H1 (cell line): ENCODE measurements at regions not wholly inside any gene's neighbourhood (a gene's known extent, or its start where the extent isn't known, plus 50 kb on each side); places are given as distances from the start of the nearest gene placed in this dataset.

Source experiments
- CTCF ChIA-PET: fragments of 300-600 bp; sonication (Branson Sonifier 250); formaldehyde crosslinking; loops from one replicate; lab custom pipeline; 2021; ENCODE audit not compliant: partially characterized antibody; lab: Charles Lee
- POLR2A ChIA-PET: fragments of 300-600 bp; sonication (Branson Sonifier 250); formaldehyde crosslinking; loops from one replicate; lab custom pipeline; 2021; ENCODE audit warnings: inconsistent platforms; ENCODE audit not compliant: partially characterized antibody; lab: Charles Lee
- DNase-seq, 2 experiments: peaks; one replicate each; pipeline versions ENCODE4 v3.0.0 to v3.0.0-alpha.2; 2010 to 2022; ENCODE audit warnings: low spot score in 2 of 2, low read depth in 1 of 2, mixed read lengths in 1 of 2
- FAIRE-seq: peaks from 2 replicates; lab custom pipeline; 2011; peaks lifted over from hg19 to GRCh38; lab: Jason Lieb, UNC
- H2AFZ ChIP-seq: 2 replicates; pipeline ENCODE4 v1.8.1; 2012; ENCODE audit warnings: low read length, inconsistent platforms
- H2AK5ac ChIP-seq: 2 replicates; pipeline ENCODE4 v1.6.1; 2013; ENCODE audit warnings: low read depth, low read length
- H2BK120ac ChIP-seq: replicated peaks from 2 replicates; pipeline ENCODE3; 2013; ENCODE audit warnings: low read depth, low read length, inconsistent platforms
- H2BK12ac ChIP-seq: 2 replicates; pipeline ENCODE4 v1.6.1; 2013; ENCODE audit warnings: low read depth, low read length
- H2BK15ac ChIP-seq: 2 replicates; pipeline ENCODE4 v1.6.1; 2013; ENCODE audit warnings: low read length
- H2BK20ac ChIP-seq: 2 replicates; pipeline ENCODE4 v1.6.1; 2013; ENCODE audit warnings: low read length
- H2BK5ac ChIP-seq: 2 replicates; pipeline ENCODE4 v1.6.1; 2013; ENCODE audit warnings: low read depth, low read length
- H3K14ac ChIP-seq: 2 replicates; pipeline ENCODE4 v1.6.1; 2013; ENCODE audit warnings: inconsistent platforms; ENCODE audit not compliant: insufficient read length
- H3K18ac ChIP-seq: 2 replicates; pipeline ENCODE4 v1.6.1; 2013; ENCODE audit warnings: low read length; ENCODE audit errors: extremely low read depth
- H3K23ac ChIP-seq: 2 replicates; pipeline ENCODE4 v1.6.1; 2013; ENCODE audit warnings: inconsistent platforms; ENCODE audit not compliant: insufficient read length
- H3K23me2 ChIP-seq: 2 replicates; pipeline ENCODE4 v1.6.1; 2013; ENCODE audit warnings: low read depth, low read length
- H3K27ac ChIP-seq: 2 replicates; pipeline ENCODE4 v1.6.1; 2011; ENCODE audit warnings: low read depth, low read length, inconsistent platforms
- H3K27me3 ChIP-seq, 4 experiments: replicated peaks in 1 of 4; 1 replicate in 1 of 4; 2 replicates in 3 of 4; pipeline versions ENCODE4 v1.6.1 to v1.8.1; 2011 to 2013; ENCODE audit warnings: low read length in 3 of 4, mild to moderate bottlenecking in 3 of 4, inconsistent platforms in 2 of 4, mixed read lengths in 2 of 4, moderate library complexity in 1 of 4; ENCODE audit not compliant: control insufficient read depth in 3 of 4, insufficient read depth in 3 of 4; ENCODE audit errors: extremely low read depth in 1 of 4
- H3K36me3 ChIP-seq, 4 experiments: 2 replicates each; pipeline versions ENCODE4 v1.6.1 to v1.8.1; 2011 to 2013; ENCODE audit warnings: mild to moderate bottlenecking in 4 of 4, low read length in 3 of 4, moderate library complexity in 2 of 4, control low read depth in 1 of 4, inconsistent platforms in 1 of 4; ENCODE audit not compliant: insufficient read depth in 4 of 4, control insufficient read depth in 2 of 4
- H3K4ac ChIP-seq: replicated peaks from 2 replicates; pipeline ENCODE3; 2013; ENCODE audit warnings: low read length, low read depth, mixed read lengths, inconsistent platforms; ENCODE audit not compliant: insufficient read length
- H3K4me1 ChIP-seq, 4 experiments: replicated peaks in 1 of 4; 1 replicate in 1 of 4; 2 replicates in 3 of 4; pipeline versions ENCODE4 v1.6.1 to v1.8.1; 2011 to 2013; ENCODE audit warnings: low read length in 3 of 4, inconsistent platforms in 2 of 4, mixed read lengths in 1 of 4; ENCODE audit not compliant: insufficient read depth in 4 of 4, control insufficient read depth in 3 of 4
- H3K4me2 ChIP-seq, 2 experiments: 2 replicates each; pipeline versions ENCODE4 v1.6.1 to v1.8.1; 2011 to 2013; ENCODE audit warnings: low read depth in 2 of 2, low read length in 2 of 2, control low read depth in 1 of 2, inconsistent platforms in 1 of 2, mild to moderate bottlenecking in 1 of 2; ENCODE audit not compliant: insufficient read depth in 1 of 2
- H3K4me3 ChIP-seq, 4 experiments: fragments of 200-600, 300-600 bp in 1 of 4; sonication (generic), shearing (Covaris generic), sonication (Bioruptor Twin) in 1 of 4; 2 replicates each; pipeline versions ENCODE4 v1.5.1 to v1.8.1; 2011 to 2016; ENCODE audit warnings: low read length in 4 of 4, low read depth in 3 of 4, control low read depth in 2 of 4, inconsistent platforms in 2 of 4, mild to moderate bottlenecking in 2 of 4, mixed read lengths in 1 of 4, moderate library complexity in 1 of 4; ENCODE audit not compliant: insufficient read depth in 2 of 4; ENCODE audit errors: extremely low read depth in 1 of 4
- H3K56ac ChIP-seq: replicated peaks from 2 replicates; pipeline ENCODE3; 2013; ENCODE audit warnings: low read depth, mild to moderate bottlenecking, mixed read lengths, low read length, inconsistent platforms; ENCODE audit not compliant: insufficient read length
- H3K79me1 ChIP-seq: 2 replicates; pipeline ENCODE4 v1.6.1; 2013; ENCODE audit warnings: low read depth, low read length, control low read depth
- H3K79me2 ChIP-seq, 2 experiments: 2 replicates each; pipeline versions ENCODE4 v1.6.1 to v1.8.1; 2012 to 2013; ENCODE audit warnings: low read length in 2 of 2, mild to moderate bottlenecking in 2 of 2, inconsistent platforms in 1 of 2; ENCODE audit not compliant: insufficient read depth in 2 of 2, control insufficient read depth in 1 of 2
- H3K9ac ChIP-seq, 4 experiments: replicated peaks in 1 of 4; 1 replicate in 1 of 4; 2 replicates in 3 of 4; pipeline versions ENCODE4 v1.6.1 to v1.8.1; 2011 to 2013; ENCODE audit warnings: low read depth in 3 of 4, low read length in 3 of 4, control low read depth in 2 of 4, mild to moderate bottlenecking in 2 of 4, moderate library complexity in 2 of 4, inconsistent platforms in 1 of 4; ENCODE audit errors: extremely low read depth in 1 of 4
- H3K9me3 ChIP-seq, 2 experiments: 2 replicates each; pipeline versions ENCODE4 v1.6.1 to v1.8.1; 2012 to 2013; ENCODE audit warnings: mild to moderate bottlenecking in 2 of 2, moderate library complexity in 2 of 2, control low read depth in 1 of 2, inconsistent platforms in 1 of 2, low read depth in 1 of 2, low read length in 1 of 2, mixed read lengths in 1 of 2; ENCODE audit not compliant: insufficient read depth in 2 of 2
- H4K20me1 ChIP-seq, 2 experiments: replicated peaks in 1 of 2; 2 replicates each; pipeline versions ENCODE3 to v1.8.1; 2011 to 2013; ENCODE audit warnings: inconsistent platforms in 2 of 2, low read length in 2 of 2, mild to moderate bottlenecking in 1 of 2; ENCODE audit not compliant: insufficient read depth in 2 of 2, control insufficient read depth in 1 of 2
- H4K5ac ChIP-seq: 2 replicates; pipeline ENCODE4 v1.6.1; 2013; ENCODE audit warnings: low read length, low read depth, mixed read lengths, inconsistent platforms; ENCODE audit not compliant: insufficient read length
- H4K8ac ChIP-seq: 2 replicates; pipeline ENCODE4 v1.8.0; 2013; ENCODE audit warnings: mild to moderate bottlenecking, moderate library complexity, low read length, inconsistent platforms; ENCODE audit not compliant: insufficient read depth; ENCODE audit errors: extremely low read depth
- H4K91ac ChIP-seq: replicated peaks from 2 replicates; pipeline ENCODE3; 2013; ENCODE audit warnings: low read length, mixed read lengths, inconsistent platforms; ENCODE audit not compliant: insufficient read length
- CTCF ChIP-seq, 3 experiments: IDR thresholded peaks; 1 replicate in 2 of 3; 2 replicates in 1 of 3; pipeline versions ENCODE4 v1.5.1 to v1.6.1; 2011; ENCODE audit warnings: low read length in 3 of 3, mild to moderate bottlenecking in 3 of 3, inconsistent platforms in 2 of 3, low read depth in 1 of 3, moderate library complexity in 1 of 3; ENCODE audit not compliant: insufficient read depth in 1 of 3; ENCODE audit errors: control extremely low read depth in 1 of 3
- WGBS, 2 experiments: shearing (Covaris generic) in 1 of 2; methylation state at CpG; one replicate each; pipeline versions ENCODE4 v1.1.6 to v1.1.7; 2013 to 2015; ENCODE audit warnings: low lambda C conversion rate in 2 of 2, mixed read lengths in 2 of 2, inconsistent platforms in 1 of 2, low coverage in 1 of 2, missing lambda C conversion rate in 1 of 2; ENCODE audit not compliant: insufficient replicate concordance in 2 of 2, insufficient coverage in 1 of 2, insufficient read length in 1 of 2; ENCODE audit errors: extremely low coverage in 1 of 2, missing lambda C conversion rate in 1 of 2; 5-methylcytosine and 5-hydroxymethylcytosine counted together

GRCh38 chr4:180828455-180829018, 1414.7 kb upstream of the TENM3 start:
- FAIRE-seq (peak; percentile 73), DNase-seq (no peak)
- no peak overlapping the region for H2BK12ac ChIP-seq
- H3K4me1 ChIP-seq = peaks cover 0 to 2% (median 0%) of the 10 kb centered on the region in 4 experiments; a peak in 2 of 7 replicates
- H4K91ac ChIP-seq = no peak overlapping the region
- no peak overlapping the region for H3K9ac ChIP-seq
- no peak overlapping the region for H2BK15ac ChIP-seq
- no peak overlapping the region for H2AK5ac ChIP-seq
- no peaks in the 10 kb centered on the region for H3K27me3 ChIP-seq
- H2AFZ ChIP-seq = no peak overlapping the region
- ChIA-PET POLR2A (interaction anchor here (1.1 kb wide), 1 partner anchor 911 kb away, joined by 3 read pairs; no protein-coding TSS in a partner anchor), CTCF (interaction anchor here (0.7 to 2.5 kb wide), 18 partner anchors 8 to 390 kb away, joined by 3 to 11 read pairs (median 4); no protein-coding TSS in a partner anchor)
- no peak overlapping the region for H3K18ac ChIP-seq
- H3K4me3 ChIP-seq = no peak overlapping the region
- H4K5ac ChIP-seq = no peak overlapping the region
- no peaks in the 10 kb centered on the region for H4K20me1 ChIP-seq
- H3K23me2 ChIP-seq = no peaks in the 10 kb centered on the region; the same call in 1 of the 2 replicates
- no peak overlapping the region for H3K14ac ChIP-seq
- H3K79me1 ChIP-seq = no peaks in the 10 kb centered on the region
- no peak overlapping the region for H3K27ac ChIP-seq
- H3K79me2 ChIP-seq = no peaks in the 10 kb centered on the region
- no peak overlapping the region for H3K4me2 ChIP-seq
- no peak overlapping the region for H2BK120ac ChIP-seq
- no peak overlapping the region for H3K56ac ChIP-seq
- no peak overlapping the region for H2BK5ac ChIP-seq
- no peak overlapping the region for H2BK20ac ChIP-seq
- no peak overlapping the region for H3K23ac ChIP-seq
- no peak overlapping the region for H4K8ac ChIP-seq
- H3K36me3 ChIP-seq = no peaks in the 10 kb centered on the region
- WGBS, 2 experiments = 12% methylated on average over 2 of the region's 2 CpGs; no CpG with 5 or more reads in 1 of the 2 experiments
- H3K4ac ChIP-seq = no peak overlapping the region
- no peaks in the 10 kb centered on the region for H3K9me3 ChIP-seq
- TF ChIP-seq CTCF (IDR thresholded peaks at IDR 0.05; ENCODE audit: control extremely low read depth in 1 of 3, insufficient read depth in 1 of 3, low read depth in 1 of 3, low read length in 3 of 3) = peak in 2 of 3 experiments; percentile 38 to 60; a peak in 2 of 4 replicates
